Activated naive CD4-positive, alpha-beta T cell treated with anti-CD3 and anti-CD28 coated beads, Interleukin-2, amount 50 U/mL, for 24 hours (primary cell): ENCODE measurements at regions not wholly inside any gene's neighbourhood (a gene's known extent, or its start where the extent isn't known, plus 50 kb on each side); places are given as distances from the start of the nearest gene placed in this dataset.

Source experiments
- H3K27ac Mint-ChIP-seq: one replicate; pipeline ENCODE4 v1.8.0; 2021; ENCODE audit warnings: mild to moderate bottlenecking, mixed read lengths
- H3K27me3 Mint-ChIP-seq: one replicate; pipeline ENCODE4 v1.8.0; 2021; ENCODE audit warnings: mixed read lengths
- H3K36me3 Mint-ChIP-seq: one replicate; pipeline ENCODE4 v1.8.0; 2021; ENCODE audit warnings: mixed read lengths
- H3K4me1 Mint-ChIP-seq: one replicate; pipeline ENCODE4 v1.8.0; 2021; ENCODE audit warnings: mixed read lengths
- H3K4me3 Mint-ChIP-seq: one replicate; pipeline ENCODE4 v1.8.0; 2021; ENCODE audit warnings: mild to moderate bottlenecking, mixed read lengths
- H3K9me3 Mint-ChIP-seq: one replicate; pipeline ENCODE4 v1.8.0; 2021; ENCODE audit warnings: mixed read lengths

- H3K36me3 Mint-ChIP-seq, result no peaks in the 10 kb centered on the region
- peaks cover 17% of the 10 kb centered on the region for H3K27me3 Mint-ChIP-seq
- H3K27ac Mint-ChIP-seq, result no peak overlapping the region
- H3K4me1 Mint-ChIP-seq, result no peaks in the 10 kb centered on the region
- H3K9me3 Mint-ChIP-seq, result no peaks in the 10 kb centered on the region
- no peak overlapping the region for H3K4me3 Mint-ChIP-seq
Measured at GRCh38 chr6:139623372-139623771, 248.9 kb upstream of the CITED2 start.

GRCh38 chr6:139613496-139613895 lies 239.0 kb upstream of the CITED2 start:
- Mint-ChIP-seq H3K27ac (no peak overlapping the region), H3K4me3 (no peak overlapping the region), H3K4me1 (no peaks in the 10 kb centered on the region), H3K9me3 (no peaks in the 10 kb centered on the region), H3K27me3 (no peaks in the 10 kb centered on the region), H3K36me3 (no peaks in the 10 kb centered on the region)

GRCh38 chr6:139612135-139612465 lies 237.7 kb upstream of the CITED2 start:
- Mint-ChIP-seq H3K27ac (no peak overlapping the region), H3K36me3 (no peaks in the 10 kb centered on the region), H3K4me1 (no peaks in the 10 kb centered on the region), H3K9me3 (no peaks in the 10 kb centered on the region), H3K4me3 (no peak overlapping the region), H3K27me3 (no peaks in the 10 kb centered on the region)

GRCh38 chr6:139611327-139612134 lies 237.1 kb upstream of the CITED2 start:
- Mint-ChIP-seq H3K27me3 (no peaks in the 10 kb centered on the region), H3K36me3 (no peaks in the 10 kb centered on the region), H3K27ac (no peak overlapping the region), H3K9me3 (no peaks in the 10 kb centered on the region), H3K4me1 (no peaks in the 10 kb centered on the region), H3K4me3 (no peak overlapping the region)

GRCh38 chr6:139608466-139609261 lies 234.2 kb upstream of the CITED2 start:
- no peak overlapping the region for H3K27ac Mint-ChIP-seq
- no peaks in the 10 kb centered on the region for H3K4me1 Mint-ChIP-seq
- H3K36me3 Mint-ChIP-seq, result no peaks in the 10 kb centered on the region
- no peaks in the 10 kb centered on the region for H3K9me3 Mint-ChIP-seq
- H3K27me3 Mint-ChIP-seq, result peaks cover 2% of the 10 kb centered on the region
- H3K4me3 Mint-ChIP-seq, result no peak overlapping the region

- H3K4me1 Mint-ChIP-seq, result no peaks in the 10 kb centered on the region
- H3K27me3 Mint-ChIP-seq, result peaks cover 2% of the 10 kb centered on the region
- H3K27ac Mint-ChIP-seq, result no peak overlapping the region
- no peaks in the 10 kb centered on the region for H3K9me3 Mint-ChIP-seq
- no peaks in the 10 kb centered on the region for H3K36me3 Mint-ChIP-seq
- no peak overlapping the region for H3K4me3 Mint-ChIP-seq
Measured at GRCh38 chr6:139605350-139605749, 230.9 kb upstream of the CITED2 start.

- no peak overlapping the region for H3K27ac Mint-ChIP-seq
- H3K36me3 Mint-ChIP-seq, result no peaks in the 10 kb centered on the region
- no peaks in the 10 kb centered on the region for H3K4me1 Mint-ChIP-seq
- no peaks in the 10 kb centered on the region for H3K9me3 Mint-ChIP-seq
- H3K27me3 Mint-ChIP-seq, result peaks cover 2% of the 10 kb centered on the region
- H3K4me3 Mint-ChIP-seq, result no peak overlapping the region
Measured at GRCh38 chr6:139603581-139603980, 229.1 kb upstream of the CITED2 start.

GRCh38 chr6:139602577-139602976 lies 228.1 kb upstream of the CITED2 start:
- Mint-ChIP-seq H3K27me3 (peaks cover 2% of the 10 kb centered on the region), H3K9me3 (no peaks in the 10 kb centered on the region), H3K4me3 (no peak overlapping the region), H3K4me1 (no peaks in the 10 kb centered on the region), H3K27ac (no peak overlapping the region), H3K36me3 (no peaks in the 10 kb centered on the region)

GRCh38 chr6:139600919-139601475 lies 226.5 kb upstream of the CITED2 start:
- no peaks in the 10 kb centered on the region for H3K4me1 Mint-ChIP-seq
- H3K27me3 Mint-ChIP-seq, result peaks cover 2% of the 10 kb centered on the region
- no peak overlapping the region for H3K4me3 Mint-ChIP-seq
- no peaks in the 10 kb centered on the region for H3K36me3 Mint-ChIP-seq
- no peaks in the 10 kb centered on the region for H3K9me3 Mint-ChIP-seq
- no peak overlapping the region for H3K27ac Mint-ChIP-seq

- Mint-ChIP-seq H3K4me3 (no peak overlapping the region), H3K27ac (no peak overlapping the region), H3K27me3 (peaks cover 2% of the 10 kb centered on the region), H3K9me3 (no peaks in the 10 kb centered on the region), H3K4me1 (no peaks in the 10 kb centered on the region), H3K36me3 (no peaks in the 10 kb centered on the region)
Measured at GRCh38 chr6:139600343-139600742, 225.9 kb upstream of the CITED2 start.

GRCh38 chr6:139597771-139598755 lies 223.6 kb upstream of the CITED2 start:
- Mint-ChIP-seq H3K4me3 (no peak overlapping the region), H3K27me3 (peaks cover 2% of the 10 kb centered on the region), H3K36me3 (no peaks in the 10 kb centered on the region), H3K4me1 (no peaks in the 10 kb centered on the region), H3K9me3 (no peaks in the 10 kb centered on the region), H3K27ac (no peak overlapping the region)

GRCh38 chr6:139597087-139597763 lies 222.8 kb upstream of the CITED2 start:
- Mint-ChIP-seq H3K27me3 (peaks cover 5% of the 10 kb centered on the region), H3K4me1 (no peaks in the 10 kb centered on the region), H3K27ac (no peak overlapping the region), H3K9me3 (no peaks in the 10 kb centered on the region), H3K4me3 (no peak overlapping the region), H3K36me3 (no peaks in the 10 kb centered on the region)

GRCh38 chr6:139595183-139595582 lies 220.7 kb upstream of the CITED2 start:
- Mint-ChIP-seq H3K27me3 (peaks cover 13% of the 10 kb centered on the region), H3K4me3 (no peak overlapping the region), H3K36me3 (no peaks in the 10 kb centered on the region), H3K4me1 (no peaks in the 10 kb centered on the region), H3K27ac (no peak overlapping the region), H3K9me3 (no peaks in the 10 kb centered on the region)

- H3K9me3 Mint-ChIP-seq, result no peaks in the 10 kb centered on the region
- no peak overlapping the region for H3K27ac Mint-ChIP-seq
- H3K27me3 Mint-ChIP-seq, result peaks cover 13% of the 10 kb centered on the region
- H3K4me3 Mint-ChIP-seq, result no peak overlapping the region
- H3K36me3 Mint-ChIP-seq, result no peaks in the 10 kb centered on the region
- no peaks in the 10 kb centered on the region for H3K4me1 Mint-ChIP-seq
Measured at GRCh38 chr6:139594333-139594965, 220.0 kb upstream of the CITED2 start.
